GM12878 (cell line): ENCODE measurements at regions not wholly inside any gene's neighbourhood (a gene's known extent, or its start where the extent isn't known, plus 50 kb on each side); places are given as distances from the start of the nearest gene placed in this dataset.

ENCODE experiments used
- CTCF ChIP-seq, 3 experiments: IDR thresholded peaks in 2 of 3; conservative IDR thresholded peaks in 1 of 3; 2 replicates each; pipeline ENCODE4 v1.5.1; 2011; ENCODE audit warnings: low read depth in 3 of 3, low read length in 3 of 3, mild to moderate bottlenecking in 3 of 3, control low read depth in 2 of 3, moderate library complexity in 2 of 3, inconsistent platforms in 1 of 3, mixed read lengths in 1 of 3; ENCODE audit not compliant: control insufficient read depth in 2 of 3, insufficient read depth in 1 of 3; ENCODE audit errors: extremely low read depth in 1 of 3
- PML ChIP-seq: IDR thresholded peaks from 2 replicates; pipeline ENCODE4 v1.6.1; 2012; ENCODE audit warnings: low read length, inconsistent platforms

GRCh38 chr16:80324371-80324770 is 216.4 kb upstream of the DYNLRB2 start:
- TF ChIP-seq CTCF (IDR thresholded peaks at IDR 0.05 in 2 of 3, conservative IDR thresholded peaks at IDR 0.05 in 1 of 3; ENCODE audit: control insufficient read depth in 2 of 3, extremely low read depth in 1 of 3, insufficient read depth in 1 of 3, low read depth in 3 of 3, low read length in 3 of 3) (no peak), PML (no peak)
